SK-MEL-5 (cell line): ENCODE measurements at regions not wholly inside any gene's neighbourhood (a gene's known extent, or its start where the extent isn't known, plus 50 kb on each side); places are given as distances from the start of the nearest gene placed in this dataset.
A peak's percentile ranks its signal among the peaks of the same experiment; 100 is the strongest.

Experiments
- DNase-seq: peaks from one replicate; pipeline ENCODE4 v3.0.0-alpha.2; 2016; ENCODE audit warnings: low read depth, low spot score
- in situ Hi-C: cut with HindIII; loops from 2 replicates; pipeline ENCODE4 v1.10.0; 2016; ENCODE audit warnings: low sequenced_read_pairs, high pct_unique_total_duplicates, low pct_unique_long_range_greater_than_20kb

DNA sequence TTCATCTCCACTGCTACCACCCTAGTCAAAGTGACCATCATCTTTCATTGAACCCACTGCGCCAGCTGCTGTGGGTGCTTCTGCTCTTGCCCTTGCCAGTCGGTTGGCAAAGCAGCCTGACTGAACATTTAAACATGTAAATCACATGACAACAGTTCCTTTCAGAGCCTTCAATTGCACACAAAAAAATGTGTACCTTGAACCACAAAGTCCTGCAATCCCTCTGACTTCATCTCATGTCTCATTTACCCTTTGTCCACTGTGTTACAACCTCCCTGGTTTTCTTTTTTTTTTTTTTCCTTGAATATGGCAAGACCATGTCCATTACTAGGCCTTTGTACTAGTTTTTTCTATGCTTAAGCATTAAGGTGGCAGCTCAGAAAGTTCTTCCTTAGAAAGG lies 183.5 kb downstream of the GBA3 start:
- in situ Hi-C loops, result no loop called here
- DNase-seq, result no peak

DNA sequence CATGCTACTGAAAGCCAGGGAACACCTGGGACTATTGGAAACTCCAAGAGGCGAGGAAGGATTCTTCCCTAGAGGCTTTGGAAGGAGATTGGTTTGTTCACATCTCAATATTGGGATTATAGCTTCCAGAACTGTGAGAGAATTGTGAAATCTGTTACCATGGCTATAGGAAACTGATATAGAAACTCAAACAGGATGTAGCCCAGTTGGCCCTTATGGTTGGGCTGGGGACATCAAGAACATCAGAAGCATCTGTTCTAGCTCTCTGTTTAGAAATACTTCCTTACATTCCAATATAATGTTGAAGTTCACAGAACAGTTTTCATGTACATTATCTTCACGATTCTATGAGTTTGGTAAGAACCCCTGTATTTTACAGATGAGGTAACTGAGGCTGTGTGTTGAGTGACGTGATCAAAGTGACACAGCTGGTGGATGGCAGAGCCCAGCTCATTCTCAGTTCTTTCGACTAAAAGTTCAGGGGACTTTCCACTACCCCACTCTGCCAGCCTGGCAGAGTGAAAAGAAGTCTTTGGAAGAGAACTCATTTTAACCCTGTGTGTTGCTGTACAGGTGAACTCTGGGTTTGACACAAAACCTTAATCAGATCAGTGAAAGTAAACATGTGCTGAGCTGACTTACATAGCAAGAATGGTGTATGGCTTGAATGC lies 183.0 kb downstream of the GBA3 start:
- in situ Hi-C loops, result no loop called here
- no peak for DNase-seq

DNA sequence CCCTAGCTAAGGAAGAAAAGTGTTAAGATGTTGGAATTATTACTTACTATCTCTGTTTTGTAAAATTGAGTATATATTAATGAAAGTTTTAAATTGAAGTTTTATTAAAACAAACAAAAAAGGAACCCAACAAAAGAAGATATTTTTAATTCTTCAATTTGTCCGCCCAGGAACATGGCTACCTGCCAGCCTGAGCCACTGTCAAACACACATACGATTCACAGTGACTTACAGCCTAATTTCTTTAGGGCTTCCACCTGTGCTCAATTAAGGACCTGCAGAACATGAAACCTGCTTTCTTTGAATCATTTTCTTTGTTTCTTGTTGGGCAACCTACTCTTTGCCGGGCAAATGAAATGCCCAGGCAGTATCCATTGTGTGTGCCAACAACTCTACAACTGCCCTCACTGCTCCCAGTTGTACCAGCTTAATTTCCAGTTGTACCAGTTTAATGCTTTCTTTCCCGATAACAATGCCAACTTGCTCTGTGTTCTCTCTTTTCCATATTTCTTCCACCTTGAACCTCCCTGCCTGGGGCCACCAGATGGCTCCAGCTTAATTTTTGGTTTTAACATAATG lies 181.7 kb downstream of the GBA3 start:
- in situ Hi-C loops, result no loop called here
- no peak for DNase-seq

DNA sequence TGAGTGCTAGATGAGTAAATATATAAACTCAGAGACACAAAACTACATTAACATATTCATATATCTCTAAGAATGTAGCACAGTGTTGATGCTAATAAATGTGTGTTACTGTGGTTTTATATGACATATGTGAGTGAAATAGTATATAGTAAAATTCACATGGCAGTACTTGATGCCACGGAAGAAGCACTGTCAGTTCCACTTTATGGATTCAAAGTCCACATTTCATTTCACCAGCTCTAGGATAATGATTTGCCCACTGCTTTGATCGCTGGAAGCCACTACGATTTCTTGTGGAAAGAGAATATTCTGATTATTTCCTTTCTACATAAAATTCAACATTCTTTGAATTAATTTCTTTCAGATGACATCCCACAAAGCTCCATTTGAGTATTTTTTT lies 181.2 kb downstream of the GBA3 start:
- no peak for DNase-seq
- in situ Hi-C loops, result no loop called here

DNA sequence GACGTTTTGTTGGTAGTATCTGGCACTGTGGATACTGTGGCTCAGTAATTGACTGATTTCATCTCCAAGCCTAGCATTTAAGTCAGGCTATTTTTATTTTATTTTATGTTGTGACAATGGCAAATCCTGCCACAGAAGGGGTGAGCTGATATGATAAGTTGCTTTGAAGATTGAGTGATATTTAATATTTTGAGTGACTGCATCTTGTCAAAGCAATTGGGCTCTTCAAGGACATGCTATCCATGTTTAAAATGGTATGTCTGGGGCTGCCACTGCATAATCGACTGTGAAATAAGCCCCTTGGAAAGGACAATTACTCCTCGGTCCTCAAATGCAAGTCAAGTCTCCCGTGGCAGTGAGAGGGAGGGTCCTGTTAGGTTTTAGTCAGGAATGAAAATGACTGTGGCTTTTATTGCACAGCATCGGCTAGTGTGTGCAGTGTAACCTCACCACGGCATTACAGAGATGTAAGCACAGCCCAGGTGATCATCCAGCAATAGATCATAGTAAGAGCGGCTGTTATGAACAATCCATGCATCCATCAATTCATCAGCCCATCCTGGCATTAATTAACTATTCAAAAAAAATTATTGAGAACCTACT lies 178.2 kb downstream of the GBA3 start:
- in situ Hi-C loops, result no loop called here
- no peak for DNase-seq

DNA sequence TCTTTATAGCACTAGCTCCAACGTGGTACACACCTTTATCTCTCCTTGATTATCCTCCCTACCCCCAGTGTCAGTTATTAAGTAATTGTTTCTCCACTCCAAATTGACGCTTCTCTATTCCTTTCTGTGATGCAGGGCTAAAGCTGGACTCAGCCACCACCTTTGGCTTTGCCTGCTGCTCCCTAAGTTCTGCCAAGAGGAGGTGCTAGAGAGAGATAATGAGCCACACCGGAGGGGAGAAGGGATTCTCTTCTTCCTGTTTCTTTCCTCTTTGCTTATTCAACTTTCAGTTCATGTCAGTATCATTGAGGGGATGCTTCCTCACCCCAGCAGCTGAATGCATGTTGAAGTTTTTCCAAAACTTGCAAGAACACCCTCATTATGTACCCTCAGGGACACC lies 176.5 kb downstream of the GBA3 start:
- peak; percentile 53 for DNase-seq
- in situ Hi-C loops, result no loop called here
